ENCODE measurements at regions not wholly inside any gene's neighbourhood (a gene's known extent, or its start where the extent isn't known, plus 50 kb on each side); places are given as distances from the start of the nearest gene placed in this dataset.
"Not testable (repeated sequence)": the region's sequence is repeated elsewhere in the genome, so short reads cannot be mapped to it uniquely, and the experiment has no call there.

- DNase-seq: no peak
Observed at GRCh38 chr1:82152356-82153271, 351.9 kb downstream of the ADGRL2 start.

DNA sequence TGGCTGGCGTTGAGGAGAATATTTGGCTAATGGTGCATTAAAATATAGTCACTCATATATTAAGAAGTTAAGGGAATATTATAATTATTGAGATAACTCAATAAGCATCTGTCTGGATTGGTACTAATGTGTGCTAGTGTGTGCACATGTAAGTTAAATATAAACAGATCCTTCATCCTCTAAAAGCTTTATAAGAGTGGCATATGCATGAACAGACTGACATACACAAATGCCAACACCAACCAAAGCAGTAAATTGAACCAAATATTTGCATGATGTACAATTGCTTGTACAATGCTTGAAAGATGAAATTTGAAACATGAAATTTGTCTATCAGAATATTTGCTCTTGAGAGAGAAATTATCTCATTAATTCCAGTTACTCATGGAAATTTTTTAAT, 344.9 kb downstream of the ADGRL2 start:
- no peak for DNase-seq

GRCh38 chr1:82143108-82143833, 342.5 kb downstream of the ADGRL2 start:
- no peak for DNase-seq

GRCh38 chr1:82141390-82141789, 340.7 kb downstream of the ADGRL2 start:
- no peak for DNase-seq

DNA sequence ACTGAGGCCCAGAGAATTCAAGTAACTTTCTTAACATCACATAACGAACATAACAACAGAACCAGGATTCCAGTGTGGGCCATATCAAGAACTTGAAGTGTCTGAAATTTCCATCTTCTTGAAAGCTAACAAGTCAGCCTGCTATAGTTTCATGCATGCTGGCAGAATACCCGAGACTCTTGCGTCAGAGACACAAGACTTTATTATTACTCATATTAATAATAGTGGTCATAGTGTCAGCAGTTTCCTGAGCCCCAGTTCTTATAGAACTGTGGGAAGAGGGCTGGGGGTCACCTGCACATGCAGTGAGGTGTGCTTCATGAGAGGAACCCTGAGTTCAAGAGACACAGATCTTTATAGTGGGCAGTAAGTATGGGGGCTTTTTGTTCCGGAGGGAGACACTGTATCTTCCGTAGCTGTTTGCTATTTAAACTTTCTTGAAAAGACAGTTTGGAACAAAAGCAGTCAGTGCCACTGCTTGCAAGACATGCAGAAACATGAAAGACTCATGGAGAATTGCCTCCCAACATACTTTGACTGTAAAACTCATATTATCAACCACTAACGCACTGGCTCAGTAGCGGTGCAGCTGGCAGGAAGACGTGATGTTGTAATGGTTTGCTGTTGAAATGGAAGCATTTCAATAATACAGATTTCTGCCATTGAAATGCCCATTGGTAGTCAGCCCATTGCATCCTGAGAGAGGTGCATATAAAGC, 339.2 kb downstream of the ADGRL2 start:
- DNase-seq: no peak

DNA sequence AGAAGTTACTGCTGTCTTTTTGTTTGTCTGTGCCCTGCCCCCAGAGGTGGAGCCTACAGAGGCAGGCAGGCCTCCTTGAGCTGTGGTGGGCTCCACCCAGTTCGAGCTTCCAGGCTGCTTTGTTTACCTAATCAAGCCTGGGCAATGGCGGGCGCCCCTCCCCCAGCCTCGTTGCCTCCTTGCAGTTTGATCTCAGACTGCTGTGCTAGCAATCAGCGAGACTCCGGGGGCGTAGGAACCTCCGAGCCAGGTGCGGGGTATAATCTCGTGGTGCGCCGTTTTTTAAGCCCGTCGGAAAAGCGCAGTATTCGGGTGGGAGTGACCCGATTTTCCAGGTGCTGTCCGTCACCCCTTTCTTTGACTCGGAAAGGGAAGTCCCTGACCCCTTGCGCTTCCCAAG, 335.6 kb downstream of the ADGRL2 start:
- DNase-seq: not testable (repeated sequence)

DNA sequence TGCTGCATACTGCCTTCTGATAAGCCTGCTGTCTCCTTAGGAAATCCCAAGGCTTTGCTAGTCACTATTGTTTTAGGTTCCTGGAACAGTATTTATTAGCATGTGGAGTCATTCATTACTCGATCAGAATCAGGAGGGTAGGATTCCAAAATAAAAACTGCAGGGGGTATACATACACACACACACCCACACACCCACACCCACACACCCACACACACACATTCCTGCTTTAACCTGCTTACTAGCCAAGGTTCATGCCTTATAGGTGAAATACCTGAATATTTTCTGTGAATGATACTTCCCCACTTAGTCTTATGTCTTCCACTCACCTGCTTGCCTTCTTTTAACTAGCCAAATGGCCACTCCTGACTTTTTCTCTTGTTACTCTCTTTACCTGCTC, 325.1 kb downstream of the ADGRL2 start:
- DNase-seq: no peak

- DNase-seq: no peak
Observed at GRCh38 chr1:82125119-82125518, 324.4 kb downstream of the ADGRL2 start.

DNA sequence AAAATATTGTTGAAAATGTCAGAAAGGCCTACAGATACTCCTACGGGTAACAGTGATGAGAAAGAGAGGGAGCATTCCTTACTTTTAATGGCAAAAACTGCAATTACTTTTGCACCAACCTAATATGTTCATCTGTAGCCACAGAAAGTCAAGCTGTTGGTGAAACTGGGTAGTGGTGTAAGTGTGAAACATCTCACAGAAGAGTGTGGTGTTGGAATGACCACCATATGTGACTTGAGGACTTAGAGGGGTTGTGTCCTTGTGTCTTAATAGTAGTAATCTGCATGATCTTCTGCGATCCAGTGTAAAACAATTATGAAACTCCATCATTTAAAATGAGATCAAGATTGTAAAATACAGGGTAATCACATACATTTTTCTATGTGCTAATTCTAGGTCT, 320.7 kb downstream of the ADGRL2 start:
- no peak for DNase-seq

DNA sequence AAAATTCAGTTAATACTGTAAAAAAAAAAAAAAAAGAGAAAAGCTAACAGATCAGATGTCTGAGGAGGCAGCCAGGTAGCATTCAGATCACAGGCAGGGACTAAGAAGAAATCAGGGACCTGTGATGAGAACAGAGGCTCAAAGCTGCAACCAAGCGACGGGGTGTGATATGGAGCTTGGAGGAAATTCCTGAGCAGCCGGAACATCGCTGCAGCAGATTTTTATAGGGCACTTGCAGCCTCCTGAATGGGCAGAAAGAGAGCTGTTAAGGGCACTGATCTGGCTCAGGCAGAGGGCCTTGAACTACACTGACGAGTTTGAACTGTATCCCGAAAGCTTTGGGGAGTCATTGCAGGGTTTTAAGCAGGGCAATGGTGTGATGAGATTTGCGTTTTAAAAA, 315.4 kb downstream of the ADGRL2 start:
- DNase-seq: no peak

- DNase-seq: no peak
Observed at GRCh38 chr1:82114887-82115286, 314.2 kb downstream of the ADGRL2 start.

- DNase-seq: no peak
Observed at GRCh38 chr1:82110366-82111254, 309.9 kb downstream of the ADGRL2 start.

GRCh38 chr1:82108843-82109242, 308.1 kb downstream of the ADGRL2 start:
- no peak for DNase-seq

- DNase-seq: no peak
Observed at GRCh38 chr1:82106672-82107071, 305.9 kb downstream of the ADGRL2 start.

- no peak for DNase-seq
Observed at GRCh38 chr1:82099170-82099569, 298.4 kb downstream of the ADGRL2 start.

DNA sequence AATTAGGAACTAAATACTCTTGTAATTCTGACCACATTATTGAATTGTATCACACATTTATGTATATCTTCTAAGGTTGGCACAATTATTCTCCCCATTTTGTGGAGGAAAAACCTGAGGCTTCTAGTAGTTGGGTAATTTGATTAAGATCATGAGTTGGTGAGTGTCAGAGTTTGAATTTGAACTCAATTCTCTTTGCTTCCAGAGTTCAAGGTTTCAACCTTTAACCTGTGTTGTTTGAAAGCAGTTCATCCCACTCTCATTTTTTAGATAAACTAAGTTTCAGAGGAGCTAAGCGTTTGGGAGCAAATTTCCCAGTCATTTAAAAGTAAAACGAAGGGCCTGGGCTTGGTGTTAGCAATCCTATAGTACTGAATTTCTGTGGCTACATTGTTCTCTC, 293.4 kb downstream of the ADGRL2 start:
- no peak for DNase-seq

- DNase-seq: no peak
Observed at GRCh38 chr1:82091729-82092128, 291.0 kb downstream of the ADGRL2 start.

DNA sequence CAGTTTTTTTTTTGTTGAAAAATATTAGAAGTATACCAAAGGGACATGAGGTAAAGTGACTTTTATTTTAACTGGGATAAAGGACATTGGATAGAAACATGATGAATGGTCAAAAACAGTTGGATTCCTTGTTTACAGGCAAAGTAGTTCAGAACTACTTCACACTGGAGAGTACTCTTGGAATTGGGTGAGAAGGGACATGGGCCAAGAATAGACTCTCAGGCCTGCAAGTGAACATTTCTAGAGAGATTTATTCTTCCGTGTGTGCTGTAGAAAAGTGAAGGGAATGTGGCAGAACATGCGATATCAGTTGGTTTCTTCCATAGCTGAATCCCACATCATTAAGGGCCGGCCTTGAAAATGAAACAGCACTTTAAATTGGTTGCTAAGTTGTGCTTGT, 290.5 kb downstream of the ADGRL2 start:
- no peak for DNase-seq

DNA sequence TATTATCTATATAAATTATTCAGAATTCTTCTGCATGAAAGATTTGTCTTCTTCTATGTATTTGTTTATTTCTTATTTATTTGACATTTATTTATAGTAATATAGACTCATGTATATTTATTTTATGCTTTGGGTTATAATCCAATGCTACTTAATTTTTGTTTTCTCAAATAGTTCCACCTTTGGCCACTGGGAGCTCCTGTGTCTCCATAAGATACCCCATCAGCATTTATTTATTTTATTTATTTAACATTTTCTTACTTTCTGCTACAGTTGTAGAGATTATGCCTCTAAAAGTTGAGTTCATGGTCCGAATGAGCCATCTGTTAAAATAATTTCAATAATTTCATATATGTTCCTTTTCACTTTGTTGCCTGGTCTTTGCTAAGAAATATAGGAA, 289.4 kb downstream of the ADGRL2 start:
- no peak for DNase-seq

GRCh38 chr1:82086739-82087138, 286.0 kb downstream of the ADGRL2 start:
- no peak for DNase-seq

DNA sequence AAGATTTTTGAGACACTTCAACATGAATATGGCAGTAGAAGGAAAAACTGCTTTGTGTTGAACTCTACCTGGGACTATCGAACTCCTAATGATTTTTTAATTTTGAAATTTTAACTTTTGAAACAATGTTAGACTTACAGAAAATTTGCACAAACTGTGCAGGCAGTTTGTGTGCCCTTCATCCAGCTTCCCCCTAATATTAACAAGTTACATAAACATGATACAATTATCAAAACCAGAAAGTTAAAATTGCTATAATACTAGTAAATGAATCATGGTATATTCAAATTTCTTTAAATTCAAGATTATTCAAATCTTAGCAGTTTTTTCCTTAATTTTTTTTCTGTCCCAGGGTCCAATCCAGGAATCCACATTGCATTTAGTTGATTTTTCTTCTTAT, 278.9 kb downstream of the ADGRL2 start:
- DNase-seq: no peak

DNA sequence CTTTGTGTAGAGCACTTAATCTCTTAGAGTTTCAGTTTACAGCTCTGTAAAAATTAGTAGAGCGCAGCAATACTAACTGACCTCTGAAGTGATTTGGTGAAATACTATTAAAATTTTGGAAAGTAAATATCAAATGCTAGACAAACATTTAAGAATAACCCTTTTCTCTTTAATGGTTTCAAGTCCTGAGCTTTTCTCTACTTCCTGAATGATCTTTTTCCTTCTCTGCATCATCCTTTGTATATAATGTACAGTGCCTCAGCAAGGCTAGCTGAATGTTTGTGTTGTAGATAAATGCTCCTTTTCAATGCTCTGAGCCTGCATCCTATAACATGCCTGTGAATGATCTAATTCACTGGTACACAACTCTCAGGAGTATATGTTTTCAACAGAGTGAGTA, 272.9 kb downstream of the ADGRL2 start:
- DNase-seq: no peak

GRCh38 chr1:82073071-82073470, 272.3 kb downstream of the ADGRL2 start:
- DNase-seq: no peak
